ENCODE measurements at regions not wholly inside any gene's neighbourhood (a gene's known extent, or its start where the extent isn't known, plus 50 kb on each side); places are given as distances from the start of the nearest gene placed in this dataset.

DNA sequence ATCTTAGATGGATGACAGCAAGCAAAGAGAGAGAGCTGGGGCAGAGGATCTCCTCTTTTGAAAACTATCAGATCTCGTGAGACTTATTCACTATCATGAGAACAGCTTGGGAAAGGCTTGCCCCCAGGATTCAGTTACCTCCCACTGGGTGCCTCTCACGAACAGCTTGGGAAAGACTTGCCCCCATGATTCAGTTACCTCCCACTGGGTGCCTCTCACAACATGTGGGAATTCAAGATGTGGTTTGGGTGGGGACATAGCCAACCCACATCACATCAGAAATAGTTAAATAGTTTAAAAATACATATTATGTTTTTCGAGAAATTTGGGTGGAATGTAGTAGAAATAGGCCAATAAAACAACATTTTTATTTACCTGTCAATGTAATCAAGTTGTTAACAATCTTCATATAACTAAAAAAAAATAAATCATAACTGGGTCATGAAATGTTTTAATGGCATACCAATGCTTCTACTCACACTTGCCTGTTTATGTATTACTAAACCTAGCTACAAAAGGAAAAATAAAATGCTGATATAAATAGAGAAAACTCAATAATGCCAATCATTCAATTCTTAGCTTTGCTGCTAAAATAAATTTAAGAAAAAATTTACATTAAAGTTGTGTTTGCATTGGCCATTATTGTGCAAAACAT, 608.9 kb downstream of the SUCLG1 start:
- TF ChIP-seq, protein P1, sequence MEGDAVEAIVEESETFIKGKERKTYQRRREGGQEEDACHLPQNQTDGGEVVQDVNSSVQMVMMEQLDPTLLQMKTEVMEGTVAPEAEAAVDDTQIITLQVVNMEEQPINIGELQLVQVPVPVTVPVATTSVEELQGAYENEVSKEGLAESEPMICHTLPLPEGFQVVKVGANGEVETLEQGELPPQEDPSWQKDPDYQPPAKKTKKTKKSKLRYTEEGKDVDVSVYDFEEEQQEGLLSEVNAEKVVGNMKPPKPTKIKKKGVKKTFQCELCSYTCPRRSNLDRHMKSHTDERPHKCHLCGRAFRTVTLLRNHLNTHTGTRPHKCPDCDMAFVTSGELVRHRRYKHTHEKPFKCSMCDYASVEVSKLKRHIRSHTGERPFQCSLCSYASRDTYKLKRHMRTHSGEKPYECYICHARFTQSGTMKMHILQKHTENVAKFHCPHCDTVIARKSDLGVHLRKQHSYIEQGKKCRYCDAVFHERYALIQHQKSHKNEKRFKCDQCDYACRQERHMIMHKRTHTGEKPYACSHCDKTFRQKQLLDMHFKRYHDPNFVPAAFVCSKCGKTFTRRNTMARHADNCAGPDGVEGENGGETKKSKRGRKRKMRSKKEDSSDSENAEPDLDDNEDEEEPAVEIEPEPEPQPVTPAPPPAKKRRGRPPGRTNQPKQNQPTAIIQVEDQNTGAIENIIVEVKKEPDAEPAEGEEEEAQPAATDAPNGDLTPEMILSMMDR (conservative IDR thresholded peaks at IDR 0.05 in 1 of 2, IDR thresholded peaks at IDR 0.05 in 1 of 2; ENCODE audit: low read depth in 1 of 2, low read length in 2 of 2), result no peak
- TF ChIP-seq EZH2 (IDR thresholded peaks at IDR 0.05; ENCODE audit: low read length, missing control alignments), result no peak

Data from fibroblast of lung (primary cell).